ENCODE measurements at regions not wholly inside any gene's neighbourhood (a gene's known extent, or its start where the extent isn't known, plus 50 kb on each side); places are given as distances from the start of the nearest gene placed in this dataset.

DNA sequence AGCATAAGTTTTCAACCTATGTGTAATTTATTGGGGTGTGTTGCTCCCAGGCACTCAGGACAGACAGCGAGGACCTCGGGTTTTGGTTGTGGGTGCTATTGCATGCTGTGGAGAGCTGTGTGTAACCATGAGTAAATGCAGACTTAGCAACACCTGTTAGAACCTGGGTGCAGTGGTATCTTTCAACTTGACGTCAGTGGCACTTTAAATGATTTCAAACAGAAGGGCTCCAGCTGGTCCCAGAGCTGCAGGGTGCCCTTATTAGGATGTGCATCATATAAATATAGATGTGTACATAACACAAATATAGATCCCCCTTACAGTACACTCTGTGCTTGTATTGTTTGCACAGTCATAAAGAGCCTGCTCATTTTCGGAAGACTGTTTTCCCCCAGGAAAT lies 228.3 kb upstream of the IRS2 start:
- TF ChIP-seq CTCF (IDR thresholded peaks at IDR 0.05) (no peak), POLR2A (IDR thresholded peaks at IDR 0.05) (no peak), POLR2AphosphoS5 (IDR thresholded peaks at IDR 0.05) (no peak)
